Rectal smooth muscle tissue (tissue), 1 donor: ENCODE measurements at regions not wholly inside any gene's neighbourhood (a gene's known extent, or its start where the extent isn't known, plus 50 kb on each side); places are given as distances from the start of the nearest gene placed in this dataset.
"Not testable (repeated sequence)": the region's sequence is repeated elsewhere in the genome, so short reads cannot be mapped to it uniquely, and the experiment has no call there.

Experiments
- H3K27ac ChIP-seq: one replicate; pipeline ENCODE4 v1.7.0; 2013; ENCODE audit warnings: low read depth, low read length, inconsistent platforms
- H3K27me3 ChIP-seq: one replicate; pipeline ENCODE4 v1.7.0; 2013; ENCODE audit warnings: low read length; ENCODE audit not compliant: control insufficient read depth, insufficient read depth
- H3K36me3 ChIP-seq: one replicate; pipeline ENCODE4 v1.7.0; 2013; ENCODE audit warnings: low read length; ENCODE audit not compliant: control insufficient read depth, insufficient read depth
- H3K4me1 ChIP-seq: one replicate; pipeline ENCODE4 v1.7.0; 2013; ENCODE audit warnings: low read length; ENCODE audit not compliant: control insufficient read depth, insufficient read depth
- H3K4me3 ChIP-seq: one replicate; pipeline ENCODE4 v1.7.0; 2013; ENCODE audit warnings: low read length
- H3K9ac ChIP-seq: one replicate; pipeline ENCODE4 v1.7.0; 2013; ENCODE audit warnings: low read length

DNA sequence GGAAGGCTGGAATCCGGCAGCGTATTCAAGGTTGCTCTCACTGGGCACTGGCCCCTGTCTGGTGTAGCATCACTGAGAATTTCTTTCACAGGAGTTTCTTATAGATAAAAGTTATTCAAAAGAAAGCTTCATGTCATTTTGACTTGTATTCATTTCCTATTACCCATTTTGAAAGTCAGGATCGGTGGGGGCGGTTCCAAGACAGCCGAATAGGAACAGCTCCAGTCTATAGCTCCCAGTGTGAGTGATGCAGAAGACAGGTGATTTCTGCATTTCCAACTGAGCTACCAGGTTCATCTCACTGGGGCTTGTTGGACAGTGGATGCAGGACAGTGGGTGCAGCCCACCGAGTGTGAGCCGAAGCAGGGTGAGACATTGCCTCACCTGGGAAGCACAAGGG lies 51.5 kb upstream of the CDC42EP3 start:
- not testable (repeated sequence) for H3K27me3 ChIP-seq, H3K9ac ChIP-seq, H3K27ac ChIP-seq, H3K4me3 ChIP-seq, H3K4me1 ChIP-seq, H3K36me3 ChIP-seq

DNA sequence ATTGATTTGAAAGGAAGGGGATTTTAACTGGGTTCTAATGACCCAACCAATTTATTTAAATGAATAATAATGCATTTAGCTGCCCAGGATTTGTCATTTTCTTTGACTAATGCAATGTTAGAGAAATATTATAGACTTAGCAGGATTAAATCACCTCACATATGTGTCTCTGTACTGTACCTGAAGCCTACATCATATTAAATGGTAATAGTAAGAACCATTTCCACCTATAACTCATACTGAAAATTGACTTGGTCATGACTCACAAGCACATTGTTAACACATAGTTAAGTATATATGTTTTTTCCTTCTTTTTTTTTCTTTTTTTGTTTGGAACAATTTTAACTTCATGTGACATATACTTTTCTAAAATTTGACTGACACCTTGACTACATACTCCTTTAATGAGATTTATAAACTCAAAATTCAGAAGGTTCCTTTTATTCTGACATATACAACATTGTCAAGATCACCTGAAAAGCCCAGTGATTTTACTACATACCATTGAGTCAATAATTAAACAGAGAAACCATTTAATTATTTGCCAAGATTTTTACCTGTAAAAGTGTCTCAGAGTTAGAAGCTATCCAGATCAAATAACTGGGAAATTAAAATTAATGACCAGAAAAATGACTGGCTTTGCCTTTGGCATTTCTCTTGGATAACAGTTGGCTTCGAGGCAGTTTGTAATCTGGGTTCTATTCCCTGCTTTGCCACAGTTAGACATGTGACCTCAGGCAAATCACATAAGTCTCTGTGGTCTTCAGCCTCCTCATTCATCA lies 58.8 kb upstream of the CDC42EP3 start:
- Histone ChIP-seq H3K27me3 (no peaks in the 10 kb centered on the region), H3K4me3 (no peak overlapping the region), H3K36me3 (no peaks in the 10 kb centered on the region), H3K9ac (no peak overlapping the region), H3K4me1 (peaks cover 7% of the 10 kb centered on the region), H3K27ac (no peak overlapping the region)

DNA sequence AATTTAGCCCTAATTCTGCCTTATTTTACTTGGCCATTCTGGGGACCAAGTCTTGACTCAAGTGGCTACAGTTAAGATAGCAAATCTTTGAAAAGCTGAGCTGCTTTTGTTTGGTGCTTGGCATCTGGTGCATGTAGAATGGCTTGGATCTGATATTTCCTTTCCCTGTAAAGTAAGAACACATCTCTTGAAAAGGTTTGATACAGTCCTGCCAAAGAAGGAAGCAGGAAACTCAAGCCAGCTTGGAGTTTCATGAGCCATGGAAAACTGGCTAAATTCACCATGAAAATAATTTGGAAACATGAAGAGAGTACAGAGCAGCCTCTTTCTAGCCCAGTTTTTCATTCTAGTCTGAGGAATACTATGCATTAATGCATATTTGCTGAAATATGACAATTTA lies 61.0 kb upstream of the CDC42EP3 start:
- H3K9ac ChIP-seq, H3K4me1 ChIP-seq, H3K4me3 ChIP-seq, H3K36me3 ChIP-seq, H3K27ac ChIP-seq, H3K27me3 ChIP-seq: not testable (repeated sequence)

DNA sequence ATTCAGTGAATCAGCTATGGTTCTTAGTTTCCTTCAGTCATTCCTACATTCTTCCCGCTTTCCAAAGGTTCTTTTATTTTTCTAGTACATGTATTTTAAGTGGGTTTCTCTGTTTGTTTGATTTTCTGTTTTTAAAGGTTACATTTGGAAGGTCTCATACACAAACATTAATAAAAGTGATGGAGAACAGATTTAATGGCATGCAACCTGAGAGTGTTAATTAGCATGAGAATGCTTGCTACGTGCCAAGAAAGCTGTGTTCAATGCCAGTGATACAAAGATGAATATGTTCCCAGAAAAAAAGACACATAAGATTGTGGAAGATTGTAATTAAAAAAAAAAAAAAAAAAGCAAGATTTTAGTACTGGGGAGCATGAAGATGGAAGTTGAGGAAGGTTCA lies 61.8 kb upstream of the CDC42EP3 start:
- Histone ChIP-seq H3K4me1 (peaks cover 15% of the 10 kb centered on the region), H3K27ac (no peak overlapping the region), H3K36me3 (no peaks in the 10 kb centered on the region), H3K9ac (no peak overlapping the region), H3K4me3 (no peak overlapping the region), H3K27me3 (no peaks in the 10 kb centered on the region)

DNA sequence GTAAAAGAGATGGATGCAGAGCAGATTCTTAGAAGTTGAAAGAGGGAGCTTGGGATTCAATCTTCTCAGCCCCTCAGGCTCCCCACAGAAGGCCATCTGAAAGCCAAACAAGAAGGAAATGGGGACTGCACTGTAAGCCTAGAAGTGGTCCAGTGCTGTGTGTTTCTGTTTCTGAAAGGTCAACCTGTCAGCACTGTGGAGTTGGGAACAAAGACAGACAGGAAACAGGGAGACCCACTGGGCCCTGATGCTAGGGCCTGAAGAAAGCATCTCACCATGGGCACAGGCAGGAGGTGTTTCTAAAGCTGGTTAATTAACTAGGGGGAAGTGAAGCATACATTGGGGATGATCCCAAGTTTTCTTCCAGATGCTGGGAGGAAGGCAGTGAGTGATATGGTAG lies 62.5 kb upstream of the CDC42EP3 start:
- H3K27me3 ChIP-seq, H3K36me3 ChIP-seq, H3K9ac ChIP-seq, H3K4me3 ChIP-seq: not testable (repeated sequence)
- H3K27ac ChIP-seq = peak overlapping the region; percentile 30
- H3K4me1 ChIP-seq = peaks cover 15% of the 10 kb centered on the region

DNA sequence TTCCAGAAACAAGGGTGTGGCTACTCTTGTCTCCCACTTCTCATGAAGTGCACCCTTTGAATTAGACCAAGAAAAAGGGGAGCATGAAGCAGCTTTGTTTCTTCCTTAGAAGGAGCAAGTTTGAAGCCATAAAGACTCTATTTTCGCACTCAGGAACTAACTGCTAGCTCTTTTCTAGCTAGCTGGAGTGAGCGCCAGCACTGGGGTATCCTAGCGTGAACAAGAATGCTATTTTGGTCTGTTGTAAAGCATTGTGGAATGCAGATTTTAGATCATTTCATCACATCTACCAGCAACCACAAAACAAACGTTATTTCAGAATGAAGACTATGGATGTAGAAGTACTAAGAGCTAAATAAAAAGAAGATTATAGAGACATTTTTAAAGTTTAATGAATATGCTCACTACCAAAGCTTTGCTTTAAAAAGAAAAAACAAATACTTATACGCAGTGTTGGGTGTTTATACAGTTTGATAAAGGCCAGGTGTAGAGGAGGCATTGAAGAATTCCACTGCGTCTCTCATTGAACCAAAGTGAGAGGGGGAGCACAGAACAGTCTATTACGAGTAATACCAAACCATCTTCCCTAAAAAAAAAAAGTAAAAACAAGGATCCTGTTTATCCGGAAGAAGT lies 63.6 kb upstream of the CDC42EP3 start:
- H3K4me1 ChIP-seq = peaks cover 15% of the 10 kb centered on the region
- H3K9ac ChIP-seq, H3K36me3 ChIP-seq, H3K4me3 ChIP-seq, H3K27me3 ChIP-seq: not testable (repeated sequence)
- peak overlapping the region; percentile 75 for H3K27ac ChIP-seq

DNA sequence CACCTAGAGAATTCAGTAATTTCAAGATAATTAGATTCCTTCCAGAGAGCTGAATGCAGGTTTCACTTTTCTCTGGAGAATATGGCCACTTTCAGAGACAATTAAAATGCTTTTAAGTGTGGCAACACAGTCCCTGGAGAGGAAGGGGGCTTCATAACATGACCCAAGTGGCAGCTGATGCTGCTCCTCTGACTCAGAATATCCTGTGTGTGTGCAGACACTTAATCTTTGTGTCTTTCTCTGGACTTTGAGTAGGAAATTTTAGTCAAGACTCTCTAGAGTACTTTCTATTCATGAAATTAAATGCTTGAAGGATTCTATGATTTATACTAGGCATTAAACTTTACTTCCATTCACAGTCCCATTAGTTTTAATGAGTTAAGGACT lies 64.1 kb upstream of the CDC42EP3 start:
- H3K4me1 ChIP-seq = peaks cover 15% of the 10 kb centered on the region
- peak overlapping the region; percentile 75 for H3K27ac ChIP-seq
- not testable (repeated sequence) for H3K4me3 ChIP-seq, H3K27me3 ChIP-seq, H3K36me3 ChIP-seq, H3K9ac ChIP-seq

DNA sequence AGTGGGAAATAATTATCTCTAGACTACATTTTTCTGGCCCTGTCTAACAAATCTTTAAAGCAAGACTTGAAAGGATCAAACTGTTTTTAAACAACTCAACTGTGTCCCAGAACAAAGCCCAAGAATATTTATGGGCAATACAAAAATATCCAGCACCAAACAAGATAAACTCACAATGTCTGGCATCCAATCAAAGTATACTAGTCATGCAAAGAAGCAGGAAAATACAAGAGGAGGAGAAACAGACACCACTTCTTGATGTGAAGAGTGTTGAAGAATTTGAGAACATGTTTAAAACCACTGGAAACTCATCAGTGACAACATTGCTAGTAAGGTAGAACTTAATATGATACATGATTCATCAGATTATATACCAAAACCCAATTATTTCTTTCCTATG lies 66.1 kb upstream of the CDC42EP3 start:
- Histone ChIP-seq H3K27ac (peak overlapping the region; percentile 64), H3K27me3 (no peaks in the 10 kb centered on the region)

DNA sequence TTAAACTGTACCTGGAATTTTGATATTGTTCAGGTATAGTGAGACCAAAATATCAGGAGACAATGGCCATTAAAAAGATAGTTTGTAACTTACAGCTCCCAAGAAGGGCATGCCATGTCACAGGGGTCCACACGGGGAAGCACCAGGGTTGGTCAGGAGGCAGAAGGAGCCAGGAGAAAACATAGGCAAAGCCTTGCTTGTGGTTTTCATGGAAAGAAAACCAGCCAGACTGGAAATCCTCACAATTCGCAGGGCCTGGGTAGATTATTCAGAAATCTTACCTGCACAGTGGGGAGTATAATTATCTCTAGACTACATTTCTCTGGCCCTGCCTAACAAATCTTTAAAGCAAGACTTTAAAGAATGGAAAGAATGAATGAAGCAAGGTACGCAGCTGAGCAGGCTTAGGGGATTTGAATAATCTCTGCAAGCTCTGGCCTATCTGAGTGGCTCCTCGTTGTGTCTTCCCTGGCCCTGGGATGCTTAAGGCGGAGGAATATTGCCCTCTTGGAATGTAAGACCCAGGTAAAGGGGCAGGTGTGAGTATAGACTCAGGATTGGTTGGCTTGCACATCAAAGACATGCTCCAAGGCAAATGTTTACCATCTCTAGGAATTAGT lies 66.9 kb upstream of the CDC42EP3 start:
- no peak overlapping the region for H3K9ac ChIP-seq
- peaks cover 15% of the 10 kb centered on the region for H3K4me1 ChIP-seq
- H3K27ac ChIP-seq = peak overlapping the region; percentile 63
- H3K4me3 ChIP-seq = no peak overlapping the region
- H3K36me3 ChIP-seq = no peaks in the 10 kb centered on the region
- H3K27me3 ChIP-seq = no peaks in the 10 kb centered on the region

More for the DNA sequence above, 66.1 kb upstream of the CDC42EP3 start:
- H3K9ac ChIP-seq = no peak overlapping the region
- H3K4me1 ChIP-seq = peaks cover 15% of the 10 kb centered on the region
- H3K4me3 ChIP-seq = no peak overlapping the region
- H3K36me3 ChIP-seq = no peaks in the 10 kb centered on the region

DNA sequence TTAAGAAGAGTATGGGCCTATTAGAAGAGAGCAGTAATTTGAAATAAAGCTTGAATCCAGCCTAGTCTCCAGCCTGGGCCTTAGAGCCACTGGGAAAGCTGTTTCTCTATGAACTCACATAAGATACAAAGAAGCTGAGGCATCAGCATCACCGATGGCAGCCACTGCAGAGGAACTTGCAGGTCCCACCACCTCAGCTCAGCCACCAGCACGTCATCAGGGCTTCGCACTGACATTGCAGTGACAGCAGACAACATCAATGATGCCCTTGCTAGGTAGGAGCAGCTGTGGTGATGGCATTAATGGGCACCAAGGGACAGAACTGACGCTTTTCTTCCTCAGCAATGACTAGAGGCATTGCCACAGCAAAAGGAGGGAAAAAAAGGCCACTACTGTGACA lies 67.7 kb upstream of the CDC42EP3 start:
- no peak overlapping the region for H3K9ac ChIP-seq
- H3K36me3 ChIP-seq = no peaks in the 10 kb centered on the region
- no peaks in the 10 kb centered on the region for H3K27me3 ChIP-seq
- H3K27ac ChIP-seq = no peak overlapping the region
- H3K4me3 ChIP-seq = no peak overlapping the region
- peaks cover 15% of the 10 kb centered on the region for H3K4me1 ChIP-seq

DNA sequence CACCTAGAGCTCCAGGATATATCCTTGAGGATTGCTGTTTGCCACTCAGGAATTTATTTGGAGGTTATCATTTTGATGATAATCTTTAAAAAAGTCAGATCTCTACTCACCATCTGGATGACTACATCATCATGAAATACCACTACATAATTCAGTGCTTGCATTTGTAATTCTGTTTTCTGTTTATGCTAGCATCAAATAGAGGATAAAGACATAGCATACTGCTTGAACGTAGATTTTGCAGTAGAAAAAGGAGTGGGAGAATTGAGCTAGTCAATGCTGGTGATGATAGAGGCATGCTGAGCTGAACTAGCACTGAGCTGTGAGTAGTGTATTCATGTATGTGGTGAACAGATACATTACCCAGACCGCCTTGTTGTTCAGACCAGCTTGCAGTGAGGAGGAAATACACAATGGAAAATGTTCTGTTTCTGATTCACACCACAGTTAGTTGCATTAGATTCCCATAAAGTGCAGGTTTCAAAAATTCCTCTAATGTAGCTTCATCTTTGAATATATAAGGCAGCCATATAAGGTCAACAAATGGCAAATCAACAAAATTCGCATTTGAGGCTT lies 68.8 kb upstream of the CDC42EP3 start:
- H3K27ac ChIP-seq = no peak overlapping the region
- H3K4me1 ChIP-seq = peaks cover 7% of the 10 kb centered on the region
- H3K4me3 ChIP-seq = no peak overlapping the region
- H3K36me3 ChIP-seq = no peaks in the 10 kb centered on the region
- no peaks in the 10 kb centered on the region for H3K27me3 ChIP-seq
- no peak overlapping the region for H3K9ac ChIP-seq

DNA sequence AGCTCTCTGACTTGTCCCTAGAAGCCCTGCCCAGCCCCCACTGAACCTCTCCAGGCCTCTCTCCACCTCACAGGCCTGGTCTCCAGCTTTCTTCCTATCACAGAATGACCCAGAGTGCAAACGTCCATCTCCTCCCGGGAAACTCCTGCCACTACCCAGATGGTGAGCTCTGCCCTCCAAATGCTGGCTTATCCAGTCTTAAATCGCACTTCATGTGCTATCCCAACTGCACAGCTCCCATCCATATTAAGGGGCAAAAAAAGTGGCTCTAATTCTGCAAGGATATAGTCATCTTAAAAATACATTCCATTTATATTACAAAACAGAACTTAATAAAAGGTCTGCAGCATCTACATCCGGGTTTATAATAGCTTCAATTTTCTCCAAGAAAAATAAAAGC lies 70.8 kb upstream of the CDC42EP3 start:
- H3K9ac ChIP-seq = no peak overlapping the region
- H3K27me3 ChIP-seq = no peaks in the 10 kb centered on the region
- H3K36me3 ChIP-seq = no peaks in the 10 kb centered on the region
- no peak overlapping the region for H3K27ac ChIP-seq
- no peak overlapping the region for H3K4me3 ChIP-seq
- H3K4me1 ChIP-seq = peaks cover 7% of the 10 kb centered on the region
